RWPE2 (cell line): ENCODE measurements at regions not wholly inside any gene's neighbourhood (a gene's known extent, or its start where the extent isn't known, plus 50 kb on each side); places are given as distances from the start of the nearest gene placed in this dataset.

Experiments used
- ATAC-seq: fragments of 200-7000 bp; cut with Tn5 transposase; 3 replicates; pipeline ENCODE4 v1.9.1; 2021; ENCODE audit warnings: low read depth
- DNase-seq: peaks from one replicate; pipeline ENCODE4 v3.0.0-alpha.2; 2020; ENCODE audit warnings: low spot score
- H3K27ac ChIP-seq: fragments of 450-650 bp; 2 replicates; pipeline ENCODE4 v1.5.1; 2017; ENCODE audit warnings: mild to moderate bottlenecking; ENCODE audit not compliant: poor library complexity, severe bottlenecking
- H3K27me3 ChIP-seq: fragments of 250-450 bp; sonication (Bioruptor Pico); 2 replicates; pipeline ENCODE4 v1.5.1; 2021; ENCODE audit warnings: mild to moderate bottlenecking, moderate library complexity; ENCODE audit not compliant: insufficient read depth, poor library complexity, severe bottlenecking
- H3K36me3 ChIP-seq: fragments of 250-450 bp; sonication (Bioruptor Pico); 2 replicates; pipeline ENCODE4 v1.5.1; 2020; ENCODE audit warnings: low read depth, mild to moderate bottlenecking, moderate library complexity
- H3K4me1 ChIP-seq: fragments of 250-450 bp; sonication (Bioruptor Pico); 2 replicates; pipeline ENCODE4 v1.5.1; 2021; ENCODE audit warnings: mild to moderate bottlenecking, moderate library complexity; ENCODE audit not compliant: insufficient read depth, poor library complexity, severe bottlenecking
- H3K4me3 ChIP-seq: fragments of 250-450 bp; sonication (Bioruptor Pico); 2 replicates; pipeline ENCODE4 v1.5.1; 2021; ENCODE audit warnings: mild to moderate bottlenecking, moderate library complexity; ENCODE audit not compliant: severe bottlenecking
- H3K9me3 ChIP-seq: fragments of 250-450 bp; sonication (Bioruptor Pico); 2 replicates; pipeline ENCODE4 v1.5.1; 2021; ENCODE audit warnings: mild to moderate bottlenecking, moderate library complexity; ENCODE audit not compliant: severe bottlenecking
- CTCF ChIP-seq: fragments of 450-650 bp; IDR thresholded peaks from one replicate; pipeline ENCODE4 v1.5.1; 2017; ENCODE audit warnings: mild to moderate bottlenecking, moderate library complexity; ENCODE audit not compliant: poor library complexity, severe bottlenecking

GRCh38 chr3:176087066-176087697 is 1110.1 kb downstream of the TBL1XR1 start:
- no peak for TF ChIP-seq CTCF
- Histone ChIP-seq H3K27me3 (no peaks in the 10 kb centered on the region), H3K4me3 (no peak overlapping the region), H3K36me3 (no peaks in the 10 kb centered on the region), H3K9me3 (no peaks in the 10 kb centered on the region), H3K27ac (no peak overlapping the region), H3K4me1 (no peaks in the 10 kb centered on the region)
- ATAC-seq = no peak
- DNase-seq = no peak

GRCh38 chr3:176079785-176080184 is 1117.5 kb downstream of the TBL1XR1 start:
- no peak for ATAC-seq
- TF ChIP-seq CTCF = no peak
- H3K27ac ChIP-seq = no peak overlapping the region

GRCh38 chr3:176078906-176079305 is 1118.4 kb downstream of the TBL1XR1 start:
- no peak for DNase-seq
- TF ChIP-seq CTCF = no peak

More at GRCh38 chr3:176079785-176080184, 1117.5 kb downstream of the TBL1XR1 start:
- Histone ChIP-seq H3K9me3 (no peaks in the 10 kb centered on the region), H3K36me3 (no peaks in the 10 kb centered on the region), H3K27me3 (no peaks in the 10 kb centered on the region), H3K4me1 (no peaks in the 10 kb centered on the region), H3K4me3 (no peak overlapping the region)
- DNase-seq = no peak

GRCh38 chr3:176075491-176075890 is 1121.8 kb downstream of the TBL1XR1 start:
- DNase-seq (no peak), ATAC-seq (no peak)
- H3K4me3 ChIP-seq = no peak overlapping the region
- H3K27me3 ChIP-seq = no peaks in the 10 kb centered on the region
- no peaks in the 10 kb centered on the region for H3K36me3 ChIP-seq
- no peak for TF ChIP-seq CTCF
- no peaks in the 10 kb centered on the region for H3K9me3 ChIP-seq
- H3K4me1 ChIP-seq = no peaks in the 10 kb centered on the region
- H3K27ac ChIP-seq = no peak overlapping the region

More at GRCh38 chr3:176078906-176079305, 1118.4 kb downstream of the TBL1XR1 start:
- no peak overlapping the region for H3K27ac ChIP-seq
- no peak for ATAC-seq
- H3K4me1 ChIP-seq = no peaks in the 10 kb centered on the region
- H3K4me3 ChIP-seq = no peak overlapping the region
- no peaks in the 10 kb centered on the region for H3K27me3 ChIP-seq
- H3K36me3 ChIP-seq = no peaks in the 10 kb centered on the region
- no peaks in the 10 kb centered on the region for H3K9me3 ChIP-seq

GRCh38 chr3:176075046-176075445 is 1122.2 kb downstream of the TBL1XR1 start:
- ATAC-seq (no peak), DNase-seq (no peak)
- TF ChIP-seq CTCF = no peak

More at GRCh38 chr3:176075046-176075445, 1122.2 kb downstream of the TBL1XR1 start:
- Histone ChIP-seq H3K27ac (no peak overlapping the region), H3K27me3 (no peaks in the 10 kb centered on the region), H3K4me1 (no peaks in the 10 kb centered on the region), H3K36me3 (no peaks in the 10 kb centered on the region), H3K9me3 (no peaks in the 10 kb centered on the region), H3K4me3 (no peak overlapping the region)
